ENCODE measurements at regions not wholly inside any gene's neighbourhood (a gene's known extent, or its start where the extent isn't known, plus 50 kb on each side); places are given as distances from the start of the nearest gene placed in this dataset.

DNA sequence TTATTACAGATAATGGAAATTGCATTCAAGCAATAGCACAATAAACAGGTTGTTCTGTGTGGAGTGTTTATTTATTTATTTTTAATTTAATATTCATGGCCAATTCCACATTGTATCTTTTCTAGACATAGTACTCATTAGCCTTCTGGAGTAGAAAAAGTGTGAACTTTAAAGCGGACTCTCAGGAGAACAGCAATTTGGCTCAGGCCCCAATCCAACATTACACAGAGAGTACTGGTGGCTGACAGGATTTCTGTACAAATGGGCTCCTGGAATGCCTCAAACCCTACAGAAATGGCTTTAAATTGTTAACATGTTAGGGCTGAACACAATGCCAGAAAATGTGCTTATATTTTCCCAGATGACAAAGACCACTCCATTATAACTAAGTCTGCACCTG lies 533.9 kb upstream of the NXPH2 start:
- no peak for DNase-seq
- no peaks in the 10 kb centered on the region for H3K4me1 ChIP-seq (ENCODE audit: control insufficient read depth in 5 of 5, insufficient read depth in 5 of 5, low read length in 5 of 5)
- no peak for ATAC-seq (ENCODE audit: insufficient read depth, low FRiP score)
- no peak overlapping the region for H3K27ac ChIP-seq (ENCODE audit: low read depth in 1 of 2, low read length in 1 of 2)
- 85 to 91% methylated on average over 1 of the region's 1 CpG for WGBS, 2 donors
- no peaks in the 10 kb centered on the region for H3K36me3 ChIP-seq (ENCODE audit: control insufficient read depth in 4 of 4, insufficient read depth in 4 of 4, low read length in 4 of 4)
- no peak overlapping the region for H3K9ac ChIP-seq (ENCODE audit: insufficient read depth in 1 of 2, low read length in 2 of 2)
- H3K9me3 ChIP-seq (ENCODE audit: control insufficient read depth in 4 of 4, insufficient read depth in 3 of 4, low read length in 3 of 4) = no peaks in the 10 kb centered on the region
- H3K4me3 ChIP-seq = no peak overlapping the region
- TF ChIP-seq, protein P1, sequence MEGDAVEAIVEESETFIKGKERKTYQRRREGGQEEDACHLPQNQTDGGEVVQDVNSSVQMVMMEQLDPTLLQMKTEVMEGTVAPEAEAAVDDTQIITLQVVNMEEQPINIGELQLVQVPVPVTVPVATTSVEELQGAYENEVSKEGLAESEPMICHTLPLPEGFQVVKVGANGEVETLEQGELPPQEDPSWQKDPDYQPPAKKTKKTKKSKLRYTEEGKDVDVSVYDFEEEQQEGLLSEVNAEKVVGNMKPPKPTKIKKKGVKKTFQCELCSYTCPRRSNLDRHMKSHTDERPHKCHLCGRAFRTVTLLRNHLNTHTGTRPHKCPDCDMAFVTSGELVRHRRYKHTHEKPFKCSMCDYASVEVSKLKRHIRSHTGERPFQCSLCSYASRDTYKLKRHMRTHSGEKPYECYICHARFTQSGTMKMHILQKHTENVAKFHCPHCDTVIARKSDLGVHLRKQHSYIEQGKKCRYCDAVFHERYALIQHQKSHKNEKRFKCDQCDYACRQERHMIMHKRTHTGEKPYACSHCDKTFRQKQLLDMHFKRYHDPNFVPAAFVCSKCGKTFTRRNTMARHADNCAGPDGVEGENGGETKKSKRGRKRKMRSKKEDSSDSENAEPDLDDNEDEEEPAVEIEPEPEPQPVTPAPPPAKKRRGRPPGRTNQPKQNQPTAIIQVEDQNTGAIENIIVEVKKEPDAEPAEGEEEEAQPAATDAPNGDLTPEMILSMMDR (IDR thresholded peaks at IDR 0.05; ENCODE audit: control extremely low read depth, extremely low read depth) = no peak
- H3K27me3 ChIP-seq (ENCODE audit: control insufficient read depth in 3 of 3, insufficient read depth in 3 of 3, low read length in 2 of 3) = no peaks in the 10 kb centered on the region

DNA sequence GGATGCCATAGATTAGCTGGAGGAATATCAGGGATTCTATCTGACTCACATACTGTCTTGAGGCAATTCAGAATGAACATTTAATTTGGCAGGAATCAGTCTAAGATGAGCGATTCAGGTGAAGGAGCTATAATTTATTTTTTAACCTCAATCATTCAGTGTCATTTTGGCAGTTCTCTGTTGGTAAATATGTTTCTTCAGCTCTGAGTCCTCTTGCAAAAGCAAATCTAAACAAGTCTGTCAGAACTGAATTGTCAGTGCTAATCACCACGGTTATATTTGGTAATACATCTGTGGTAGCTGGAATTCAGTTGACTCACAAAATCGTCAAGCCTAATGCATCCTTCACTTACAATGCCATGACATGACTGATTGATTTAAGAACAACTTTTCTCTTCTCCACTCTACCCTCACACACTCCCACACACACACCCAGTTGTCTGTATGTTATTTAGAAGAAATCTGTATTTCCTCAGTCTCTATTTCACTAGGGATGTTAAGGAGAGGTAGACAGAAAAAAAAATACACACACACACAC lies 516.6 kb upstream of the NXPH2 start:
- WGBS, 2 donors = 68 to 75% methylated on average over 3 of the region's 3 CpGs

DNA sequence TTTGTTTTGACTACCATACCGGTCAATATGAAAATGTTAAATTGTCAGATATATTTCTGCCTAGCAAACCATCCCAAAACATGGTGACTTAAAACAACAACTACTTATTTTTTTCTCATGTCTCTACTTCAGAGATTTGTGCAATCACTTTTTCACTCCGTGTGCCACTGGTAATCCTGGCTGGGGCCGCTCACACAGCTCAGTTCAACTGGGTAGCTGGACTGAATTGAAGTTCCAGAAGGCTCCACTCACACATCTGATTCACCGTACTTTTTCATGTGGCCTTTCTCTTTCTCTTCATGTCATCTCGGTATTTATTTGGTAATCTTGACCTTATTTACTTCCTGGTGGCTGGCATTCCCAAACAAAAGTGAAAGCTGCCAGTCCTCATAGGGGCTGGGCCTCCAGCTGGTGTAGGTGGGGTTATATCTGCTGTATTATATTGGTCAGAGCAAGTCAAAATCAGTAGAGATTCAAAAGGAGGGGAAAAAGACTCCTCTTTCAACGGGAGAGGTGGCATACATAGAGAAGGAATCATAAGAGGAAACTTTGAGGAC lies 513.9 kb upstream of the NXPH2 start:
- WGBS, 2 donors = 70 to 77% methylated on average over 6 of the region's 6 CpGs
- no peaks in the 10 kb centered on the region for H3K27me3 ChIP-seq (ENCODE audit: control insufficient read depth in 3 of 3, insufficient read depth in 3 of 3, low read length in 2 of 3)
- TF ChIP-seq, protein P1 (IDR thresholded peaks at IDR 0.05; ENCODE audit: control extremely low read depth, extremely low read depth) = no peak
- no peak overlapping the region for H3K27ac ChIP-seq (ENCODE audit: low read depth in 1 of 2, low read length in 1 of 2)
- ATAC-seq (ENCODE audit: insufficient read depth, low FRiP score) = no peak
- H3K4me3 ChIP-seq = no peak overlapping the region
- H3K9me3 ChIP-seq (ENCODE audit: control insufficient read depth in 4 of 4, insufficient read depth in 3 of 4, low read length in 3 of 4) = no peaks in the 10 kb centered on the region
- no peaks in the 10 kb centered on the region for H3K4me1 ChIP-seq (ENCODE audit: control insufficient read depth in 5 of 5, insufficient read depth in 5 of 5, low read length in 5 of 5)
- H3K9ac ChIP-seq (ENCODE audit: insufficient read depth in 1 of 2, low read length in 2 of 2) = no peak overlapping the region
- H3K36me3 ChIP-seq (ENCODE audit: control insufficient read depth in 4 of 4, insufficient read depth in 4 of 4, low read length in 4 of 4) = no peaks in the 10 kb centered on the region
- DNase-seq = no peak

More for the DNA sequence above, 516.6 kb upstream of the NXPH2 start:
- ATAC-seq (ENCODE audit: insufficient read depth, low FRiP score) = no peak
- no peaks in the 10 kb centered on the region for H3K36me3 ChIP-seq (ENCODE audit: control insufficient read depth in 4 of 4, insufficient read depth in 4 of 4, low read length in 4 of 4)
- no peaks in the 10 kb centered on the region for H3K27me3 ChIP-seq (ENCODE audit: control insufficient read depth in 3 of 3, insufficient read depth in 3 of 3, low read length in 2 of 3)
- no peak for DNase-seq
- no peak overlapping the region for H3K4me3 ChIP-seq
- no peak overlapping the region for H3K9ac ChIP-seq (ENCODE audit: insufficient read depth in 1 of 2, low read length in 2 of 2)
- no peaks in the 10 kb centered on the region for H3K9me3 ChIP-seq (ENCODE audit: control insufficient read depth in 4 of 4, insufficient read depth in 3 of 4, low read length in 3 of 4)
- no peaks in the 10 kb centered on the region for H3K4me1 ChIP-seq (ENCODE audit: control insufficient read depth in 5 of 5, insufficient read depth in 5 of 5, low read length in 5 of 5)
- TF ChIP-seq, protein P1 (IDR thresholded peaks at IDR 0.05; ENCODE audit: control extremely low read depth, extremely low read depth) = no peak
- H3K27ac ChIP-seq (ENCODE audit: low read depth in 1 of 2, low read length in 1 of 2) = no peak overlapping the region

DNA sequence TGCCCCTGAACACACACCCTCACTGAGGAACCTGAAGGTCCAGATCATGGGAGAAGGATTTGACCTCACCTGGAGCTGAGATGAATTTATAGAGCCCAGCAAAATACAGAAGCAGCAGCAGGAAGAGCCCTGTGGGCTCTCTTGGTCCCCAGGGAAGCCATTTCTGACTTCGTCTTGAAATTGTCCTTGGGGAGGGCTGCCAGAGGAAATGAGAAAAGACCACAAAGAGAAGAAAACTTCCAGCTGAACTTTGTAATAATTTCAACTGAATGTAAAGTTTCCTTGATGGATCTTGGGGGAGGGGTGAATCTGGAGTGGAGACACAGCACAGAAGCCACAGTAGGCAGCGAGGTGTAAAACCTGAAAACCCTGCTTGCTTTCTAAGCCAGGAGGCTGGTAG lies 500.9 kb upstream of the NXPH2 start:
- 63 to 72% methylated on average over 2 of the region's 2 CpGs for WGBS, 2 donors

More for the DNA sequence above, 500.9 kb upstream of the NXPH2 start:
- Histone ChIP-seq H3K9ac (ENCODE audit: insufficient read depth in 1 of 2, low read length in 2 of 2) (no peak overlapping the region), H3K4me3 (no peak overlapping the region), H3K36me3 (ENCODE audit: control insufficient read depth in 4 of 4, insufficient read depth in 4 of 4, low read length in 4 of 4) (no peaks in the 10 kb centered on the region), H3K4me1 (ENCODE audit: control insufficient read depth in 5 of 5, insufficient read depth in 5 of 5, low read length in 5 of 5) (no peaks in the 10 kb centered on the region), H3K27ac (ENCODE audit: low read depth in 1 of 2, low read length in 1 of 2) (no peak overlapping the region), H3K27me3 (ENCODE audit: control insufficient read depth in 3 of 3, insufficient read depth in 3 of 3, low read length in 2 of 3) (no peaks in the 10 kb centered on the region), H3K9me3 (ENCODE audit: control insufficient read depth in 4 of 4, insufficient read depth in 3 of 4, low read length in 3 of 4) (no peaks in the 10 kb centered on the region)
- TF ChIP-seq, protein P1 (IDR thresholded peaks at IDR 0.05; ENCODE audit: control extremely low read depth, extremely low read depth) = no peak
- ATAC-seq (ENCODE audit: insufficient read depth, low FRiP score) = no peak
- DNase-seq = no peak

Data from lung (tissue), 11 donors.